ENCODE measurements at regions not wholly inside any gene's neighbourhood (a gene's known extent, or its start where the extent isn't known, plus 50 kb on each side); places are given as distances from the start of the nearest gene placed in this dataset.

GRCh38 chr2:5926871-5927512, 234.8 kb downstream of the SOX11 start:
- no peak for TF ChIP-seq CTCF (IDR thresholded peaks at IDR 0.05)
- TF ChIP-seq EZH2 (IDR thresholded peaks at IDR 0.05; ENCODE audit: borderline replicate concordance, insufficient read depth, low read depth, low read length, poor library complexity, severe bottlenecking): no peak

Measured in B cell (primary cell).